ENCODE measurements at regions not wholly inside any gene's neighbourhood (a gene's known extent, or its start where the extent isn't known, plus 50 kb on each side); places are given as distances from the start of the nearest gene placed in this dataset.

GRCh38 chr2:122182616-122183355, 427.3 kb downstream of the TSN start:
- no peak for ATAC-seq (ENCODE audit: insufficient read depth, low FRiP score)
- no peak for DNase-seq
- H3K27ac ChIP-seq (ENCODE audit: low read depth in 1 of 2, low read length in 1 of 2): no peak overlapping the region

GRCh38 chr2:122183890-122184289, 428.4 kb downstream of the TSN start:
- peaks cover 0 to 3% (median under 1%) of the 10 kb centered on the region in 4 donors for H3K9me3 ChIP-seq (ENCODE audit: control insufficient read depth in 4 of 4, insufficient read depth in 3 of 4, low read length in 3 of 4)
- no peak for DNase-seq
- no peaks in the 10 kb centered on the region for H3K36me3 ChIP-seq (ENCODE audit: control insufficient read depth in 4 of 4, insufficient read depth in 4 of 4, low read length in 4 of 4)
- peaks cover 0 to 6% (median 0%) of the 10 kb centered on the region in 5 donors for H3K4me1 ChIP-seq (ENCODE audit: control insufficient read depth in 5 of 5, insufficient read depth in 5 of 5, low read length in 5 of 5)
- no peak overlapping the region for H3K27ac ChIP-seq (ENCODE audit: low read depth in 1 of 2, low read length in 1 of 2)
- no peak overlapping the region for H3K4me3 ChIP-seq
- no peak for TF ChIP-seq CTCF (IDR thresholded peaks at IDR 0.05; ENCODE audit: control extremely low read depth, extremely low read depth)
- ATAC-seq (ENCODE audit: insufficient read depth, low FRiP score): no peak
- no peaks in the 10 kb centered on the region for H3K27me3 ChIP-seq (ENCODE audit: control insufficient read depth in 3 of 3, insufficient read depth in 3 of 3, low read length in 2 of 3)
- H3K9ac ChIP-seq (ENCODE audit: insufficient read depth in 1 of 2, low read length in 2 of 2): no peak overlapping the region

More at GRCh38 chr2:122182616-122183355, 427.3 kb downstream of the TSN start:
- H3K36me3 ChIP-seq (ENCODE audit: control insufficient read depth in 4 of 4, insufficient read depth in 4 of 4, low read length in 4 of 4): no peaks in the 10 kb centered on the region
- peaks cover 0 to 6% (median 0%) of the 10 kb centered on the region in 5 donors for H3K4me1 ChIP-seq (ENCODE audit: control insufficient read depth in 5 of 5, insufficient read depth in 5 of 5, low read length in 5 of 5)
- peaks cover 0 to 3% (median under 1%) of the 10 kb centered on the region in 4 donors for H3K9me3 ChIP-seq (ENCODE audit: control insufficient read depth in 4 of 4, insufficient read depth in 3 of 4, low read length in 3 of 4)
- 45 to 57% methylated on average over 5 of the region's 5 CpGs for WGBS, 2 donors
- TF ChIP-seq CTCF (IDR thresholded peaks at IDR 0.05; ENCODE audit: control extremely low read depth, extremely low read depth): no peak
- no peak overlapping the region for H3K4me3 ChIP-seq
- H3K9ac ChIP-seq (ENCODE audit: insufficient read depth in 1 of 2, low read length in 2 of 2): no peak overlapping the region
- H3K27me3 ChIP-seq (ENCODE audit: control insufficient read depth in 3 of 3, insufficient read depth in 3 of 3, low read length in 2 of 3): no peaks in the 10 kb centered on the region

GRCh38 chr2:122186761-122187222, 431.3 kb downstream of the TSN start:
- TF ChIP-seq CTCF (IDR thresholded peaks at IDR 0.05; ENCODE audit: control extremely low read depth, extremely low read depth): no peak
- Histone ChIP-seq H3K4me1 (ENCODE audit: control insufficient read depth in 5 of 5, insufficient read depth in 5 of 5, low read length in 5 of 5) (peaks cover 0 to 6% (median 0%) of the 10 kb centered on the region in 5 donors), H3K4me3 (no peak overlapping the region), H3K9ac (ENCODE audit: insufficient read depth in 1 of 2, low read length in 2 of 2) (no peak overlapping the region), H3K9me3 (ENCODE audit: control insufficient read depth in 4 of 4, insufficient read depth in 3 of 4, low read length in 3 of 4) (no peaks in the 10 kb centered on the region), H3K36me3 (ENCODE audit: control insufficient read depth in 4 of 4, insufficient read depth in 4 of 4, low read length in 4 of 4) (no peaks in the 10 kb centered on the region), H3K27ac (ENCODE audit: low read depth in 1 of 2, low read length in 1 of 2) (no peak overlapping the region), H3K27me3 (ENCODE audit: control insufficient read depth in 3 of 3, insufficient read depth in 3 of 3, low read length in 2 of 3) (no peaks in the 10 kb centered on the region)
- 17 to 29% methylated on average over 9 of the region's 9 CpGs for WGBS, 2 donors
- DNase-seq: peak in 2 of 3 donors; percentile 13 to 34
- no peak for ATAC-seq (ENCODE audit: insufficient read depth, low FRiP score)
